ENCODE measurements at regions not wholly inside any gene's neighbourhood (a gene's known extent, or its start where the extent isn't known, plus 50 kb on each side); places are given as distances from the start of the nearest gene placed in this dataset.

GRCh38 chr2:219998107-219998506 lies 370.7 kb downstream of the SLC4A3 start:
- Mint-ChIP-seq H3K4me3 (no peak overlapping the region), H3K27ac (no peak overlapping the region), H3K4me1 (no peaks in the 10 kb centered on the region), H3K27me3 (no peaks in the 10 kb centered on the region), H3K9me3 (no peaks in the 10 kb centered on the region), H3K36me3 (ENCODE audit: low read depth) (no peaks in the 10 kb centered on the region)
- ATAC-seq (replicated peaks) = no peak

- no peaks in the 10 kb centered on the region for H3K27me3 Mint-ChIP-seq
- peaks cover 2% of the 10 kb centered on the region for H3K9me3 Mint-ChIP-seq
- no peak overlapping the region for H3K4me3 Mint-ChIP-seq
- no peaks in the 10 kb centered on the region for H3K36me3 Mint-ChIP-seq (ENCODE audit: low read depth)
- H3K27ac Mint-ChIP-seq = no peak overlapping the region
- H3K4me1 Mint-ChIP-seq = no peaks in the 10 kb centered on the region
- ATAC-seq (replicated peaks) = no peak
Observed at GRCh38 chr2:219998714-219999227, 371.3 kb downstream of the SLC4A3 start.

GRCh38 chr2:220000080-220000479 lies 372.6 kb downstream of the SLC4A3 start:
- no peak for ATAC-seq (replicated peaks)
- Mint-ChIP-seq H3K4me1 (no peaks in the 10 kb centered on the region), H3K9me3 (peaks cover 4% of the 10 kb centered on the region), H3K27ac (no peak overlapping the region), H3K4me3 (no peak overlapping the region), H3K36me3 (ENCODE audit: low read depth) (no peaks in the 10 kb centered on the region), H3K27me3 (peaks cover 4% of the 10 kb centered on the region)

- Mint-ChIP-seq H3K9me3 (peaks cover 4% of the 10 kb centered on the region), H3K27ac (no peak overlapping the region), H3K27me3 (peaks cover 4% of the 10 kb centered on the region), H3K4me1 (no peaks in the 10 kb centered on the region), H3K36me3 (ENCODE audit: low read depth) (no peaks in the 10 kb centered on the region), H3K4me3 (no peak overlapping the region)
- ATAC-seq (replicated peaks) = no peak
Observed at GRCh38 chr2:220000586-220000985, 373.2 kb downstream of the SLC4A3 start.

GRCh38 chr2:220001751-220002150 lies 374.3 kb downstream of the SLC4A3 start:
- peaks cover 4% of the 10 kb centered on the region for H3K27me3 Mint-ChIP-seq
- ATAC-seq (replicated peaks) = no peak
- no peak overlapping the region for H3K27ac Mint-ChIP-seq
- no peaks in the 10 kb centered on the region for H3K36me3 Mint-ChIP-seq (ENCODE audit: low read depth)
- H3K4me3 Mint-ChIP-seq = no peak overlapping the region
- H3K4me1 Mint-ChIP-seq = no peaks in the 10 kb centered on the region
- peaks cover 4% of the 10 kb centered on the region for H3K9me3 Mint-ChIP-seq

GRCh38 chr2:220002251-220002650 lies 374.8 kb downstream of the SLC4A3 start:
- Mint-ChIP-seq H3K4me3 (no peak overlapping the region), H3K27ac (no peak overlapping the region), H3K27me3 (peaks cover 4% of the 10 kb centered on the region), H3K4me1 (no peaks in the 10 kb centered on the region), H3K9me3 (peaks cover 7% of the 10 kb centered on the region), H3K36me3 (ENCODE audit: low read depth) (no peaks in the 10 kb centered on the region)
- ATAC-seq (replicated peaks) = no peak

- Mint-ChIP-seq H3K4me3 (no peak overlapping the region), H3K27ac (no peak overlapping the region), H3K9me3 (peaks cover 7% of the 10 kb centered on the region), H3K27me3 (peaks cover 4% of the 10 kb centered on the region), H3K4me1 (no peaks in the 10 kb centered on the region), H3K36me3 (ENCODE audit: low read depth) (no peaks in the 10 kb centered on the region)
- no peak for ATAC-seq (replicated peaks)
Observed at GRCh38 chr2:220002699-220003098, 375.3 kb downstream of the SLC4A3 start.

GRCh38 chr2:220005362-220005761 lies 377.9 kb downstream of the SLC4A3 start:
- Mint-ChIP-seq H3K9me3 (peaks cover 7% of the 10 kb centered on the region), H3K36me3 (ENCODE audit: low read depth) (no peaks in the 10 kb centered on the region), H3K4me1 (no peaks in the 10 kb centered on the region), H3K27me3 (peaks cover 6% of the 10 kb centered on the region), H3K27ac (no peak overlapping the region), H3K4me3 (no peak overlapping the region)
- ATAC-seq (replicated peaks) = no peak

GRCh38 chr2:220006152-220006621 lies 378.8 kb downstream of the SLC4A3 start:
- Mint-ChIP-seq H3K27ac (no peak overlapping the region), H3K4me3 (no peak overlapping the region), H3K36me3 (ENCODE audit: low read depth) (no peaks in the 10 kb centered on the region), H3K4me1 (no peaks in the 10 kb centered on the region), H3K9me3 (peaks cover 7% of the 10 kb centered on the region), H3K27me3 (peaks cover 6% of the 10 kb centered on the region)
- ATAC-seq (replicated peaks) = no peak

- Mint-ChIP-seq H3K27ac (no peak overlapping the region), H3K9me3 (peaks cover 6% of the 10 kb centered on the region), H3K4me1 (no peaks in the 10 kb centered on the region), H3K27me3 (peaks cover 3% of the 10 kb centered on the region), H3K36me3 (ENCODE audit: low read depth) (no peaks in the 10 kb centered on the region), H3K4me3 (no peak overlapping the region)
- no peak for ATAC-seq (replicated peaks)
Observed at GRCh38 chr2:220011859-220012258, 384.4 kb downstream of the SLC4A3 start.

GRCh38 chr2:220014961-220015360 lies 387.5 kb downstream of the SLC4A3 start:
- Mint-ChIP-seq H3K27ac (no peak overlapping the region), H3K27me3 (peaks cover 3% of the 10 kb centered on the region), H3K4me1 (no peaks in the 10 kb centered on the region), H3K9me3 (peaks cover 3% of the 10 kb centered on the region), H3K36me3 (ENCODE audit: low read depth) (no peaks in the 10 kb centered on the region), H3K4me3 (no peak overlapping the region)
- ATAC-seq (replicated peaks) = no peak

- no peak for ATAC-seq (replicated peaks)
- no peaks in the 10 kb centered on the region for H3K36me3 Mint-ChIP-seq (ENCODE audit: low read depth)
- H3K27me3 Mint-ChIP-seq = peaks cover 3% of the 10 kb centered on the region
- peaks cover 3% of the 10 kb centered on the region for H3K9me3 Mint-ChIP-seq
- no peak overlapping the region for H3K4me3 Mint-ChIP-seq
- H3K4me1 Mint-ChIP-seq = no peaks in the 10 kb centered on the region
- no peak overlapping the region for H3K27ac Mint-ChIP-seq
Observed at GRCh38 chr2:220015576-220015975, 388.1 kb downstream of the SLC4A3 start.

GRCh38 chr2:220025207-220025606 lies 397.8 kb downstream of the SLC4A3 start:
- Mint-ChIP-seq H3K36me3 (ENCODE audit: low read depth) (no peaks in the 10 kb centered on the region), H3K4me1 (no peaks in the 10 kb centered on the region), H3K9me3 (peaks cover 2% of the 10 kb centered on the region), H3K4me3 (no peak overlapping the region), H3K27me3 (no peaks in the 10 kb centered on the region), H3K27ac (no peak overlapping the region)
- ATAC-seq (replicated peaks) = no peak

- Mint-ChIP-seq H3K36me3 (ENCODE audit: low read depth) (no peaks in the 10 kb centered on the region), H3K4me3 (no peak overlapping the region), H3K9me3 (peaks cover 3% of the 10 kb centered on the region), H3K27ac (no peak overlapping the region), H3K27me3 (no peaks in the 10 kb centered on the region), H3K4me1 (no peaks in the 10 kb centered on the region)
- ATAC-seq (replicated peaks) = no peak
Observed at GRCh38 chr2:220029013-220029412, 401.6 kb downstream of the SLC4A3 start.

GRCh38 chr2:220033546-220033945 lies 406.1 kb downstream of the SLC4A3 start:
- no peak overlapping the region for H3K4me3 Mint-ChIP-seq
- no peaks in the 10 kb centered on the region for H3K36me3 Mint-ChIP-seq (ENCODE audit: low read depth)
- no peak overlapping the region for H3K27ac Mint-ChIP-seq
- no peak for ATAC-seq (replicated peaks)
- H3K4me1 Mint-ChIP-seq = no peaks in the 10 kb centered on the region
- H3K27me3 Mint-ChIP-seq = peaks cover 3% of the 10 kb centered on the region
- peaks cover 3% of the 10 kb centered on the region for H3K9me3 Mint-ChIP-seq
